ENCODE measurements at regions not wholly inside any gene's neighbourhood (a gene's known extent, or its start where the extent isn't known, plus 50 kb on each side); places are given as distances from the start of the nearest gene placed in this dataset.

DNA sequence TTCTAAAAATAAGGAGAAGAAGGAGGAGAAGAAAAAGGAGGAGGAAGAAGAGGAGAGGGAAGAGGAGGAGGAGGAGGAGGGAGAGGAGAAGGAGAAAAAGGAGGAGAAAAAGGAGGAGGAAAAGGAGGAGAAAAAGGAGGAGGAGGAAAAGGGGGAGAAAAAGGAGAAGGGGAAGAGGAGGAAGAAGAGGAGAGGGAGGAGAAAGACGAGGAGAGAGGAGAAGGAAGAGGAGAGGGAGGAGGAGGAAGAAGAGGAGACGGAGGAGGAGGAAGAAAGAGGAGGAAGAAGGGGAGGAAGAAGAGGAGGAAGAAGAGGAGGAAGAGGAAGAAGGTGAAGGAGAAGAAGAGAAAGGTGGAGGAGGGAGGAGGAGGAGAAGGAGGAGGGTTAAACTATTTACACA lies 210.2 kb upstream of the TRPM3 start:
- Histone ChIP-seq H3K27me3 (peaks cover 0 to 16% (median 0%) of the 10 kb centered on the region in 7 donors), H3K36me3 (no peaks in the 10 kb centered on the region), H3K4me1 (no peaks in the 10 kb centered on the region), H3K27ac (no peak overlapping the region), H3K9me3 (peaks cover 0 to 8% (median 0%) of the 10 kb centered on the region in 11 donors), H3K4me3 (no peak overlapping the region)
- ATAC-seq (no peak), DNase-seq (no peak)
- WGBS, 2 donors: 64% methylated on average over 2 of the region's 2 CpGs
- intact Hi-C loops (cut with DNase I): no loop called here
- TF ChIP-seq, protein P1, sequence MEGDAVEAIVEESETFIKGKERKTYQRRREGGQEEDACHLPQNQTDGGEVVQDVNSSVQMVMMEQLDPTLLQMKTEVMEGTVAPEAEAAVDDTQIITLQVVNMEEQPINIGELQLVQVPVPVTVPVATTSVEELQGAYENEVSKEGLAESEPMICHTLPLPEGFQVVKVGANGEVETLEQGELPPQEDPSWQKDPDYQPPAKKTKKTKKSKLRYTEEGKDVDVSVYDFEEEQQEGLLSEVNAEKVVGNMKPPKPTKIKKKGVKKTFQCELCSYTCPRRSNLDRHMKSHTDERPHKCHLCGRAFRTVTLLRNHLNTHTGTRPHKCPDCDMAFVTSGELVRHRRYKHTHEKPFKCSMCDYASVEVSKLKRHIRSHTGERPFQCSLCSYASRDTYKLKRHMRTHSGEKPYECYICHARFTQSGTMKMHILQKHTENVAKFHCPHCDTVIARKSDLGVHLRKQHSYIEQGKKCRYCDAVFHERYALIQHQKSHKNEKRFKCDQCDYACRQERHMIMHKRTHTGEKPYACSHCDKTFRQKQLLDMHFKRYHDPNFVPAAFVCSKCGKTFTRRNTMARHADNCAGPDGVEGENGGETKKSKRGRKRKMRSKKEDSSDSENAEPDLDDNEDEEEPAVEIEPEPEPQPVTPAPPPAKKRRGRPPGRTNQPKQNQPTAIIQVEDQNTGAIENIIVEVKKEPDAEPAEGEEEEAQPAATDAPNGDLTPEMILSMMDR (IDR thresholded peaks at IDR 0.05): no peak

DNA sequence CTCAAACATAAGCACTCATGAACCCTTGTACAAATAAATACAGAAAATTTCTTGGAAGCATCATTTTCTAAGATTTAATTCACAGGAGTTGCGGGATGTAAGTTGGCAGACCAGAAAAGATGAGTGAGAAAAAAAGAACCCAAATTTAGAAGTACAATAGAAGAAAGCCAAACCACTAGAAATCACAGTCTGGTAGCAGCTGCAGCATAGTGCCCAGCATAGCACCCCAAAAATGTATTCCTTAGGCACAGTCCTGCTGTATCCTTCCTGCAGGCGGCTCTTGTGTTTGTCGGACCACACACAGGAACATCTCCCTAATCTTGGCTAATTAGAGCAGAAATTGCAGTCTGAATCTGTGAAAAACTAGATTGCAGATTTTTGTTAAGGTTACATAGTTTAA lies 208.5 kb upstream of the TRPM3 start:
- no peaks in the 10 kb centered on the region for H3K4me1 ChIP-seq
- WGBS, 2 donors: 92% methylated on average over 3 of the region's 3 CpGs
- no peaks in the 10 kb centered on the region for H3K9me3 ChIP-seq
- ATAC-seq (no peak), DNase-seq (no peak)
- intact Hi-C loops (cut with DNase I): loop anchor here in 1 of 10 donors (2.0 kb wide), 1 partner anchor 39 kb away; no protein-coding TSS in a partner anchor
- peaks cover 0 to 16% (median 0%) of the 10 kb centered on the region in 7 donors for H3K27me3 ChIP-seq
- TF ChIP-seq, protein P1 (IDR thresholded peaks at IDR 0.05): no peak
- H3K36me3 ChIP-seq: no peaks in the 10 kb centered on the region
- H3K4me3 ChIP-seq: no peak overlapping the region
- no peak overlapping the region for H3K27ac ChIP-seq

DNA sequence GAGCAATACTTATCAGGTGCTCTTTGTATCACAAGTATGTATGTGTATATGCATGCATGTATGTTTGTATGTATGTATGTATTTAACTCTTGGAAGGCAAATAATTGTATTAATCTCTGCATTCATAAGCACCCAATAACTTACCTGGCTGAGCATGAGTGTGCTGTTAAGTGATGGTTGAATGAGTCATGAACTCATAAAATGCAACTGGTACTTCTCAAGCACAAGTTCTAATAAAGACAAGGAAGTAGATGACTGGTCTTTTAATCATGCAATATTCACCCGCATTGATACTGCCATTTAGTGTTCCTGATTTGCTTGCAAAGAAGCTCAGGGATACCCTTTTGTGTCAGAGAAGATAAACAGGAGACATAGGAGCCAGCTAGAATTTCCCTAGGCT lies 204.9 kb upstream of the TRPM3 start:
- no peak for ATAC-seq
- Histone ChIP-seq H3K9me3 (no peaks in the 10 kb centered on the region), H3K36me3 (no peaks in the 10 kb centered on the region), H3K27me3 (peaks cover 0 to 5% (median 0%) of the 10 kb centered on the region in 7 donors), H3K4me1 (no peaks in the 10 kb centered on the region), H3K27ac (no peak overlapping the region), H3K4me3 (no peak overlapping the region)
- DNase-seq: no peak
- TF ChIP-seq, protein P1 (IDR thresholded peaks at IDR 0.05): no peak
- intact Hi-C loops (cut with DNase I): no loop called here
- 88 to 89% methylated on average over 1 of the region's 1 CpG for WGBS, 2 donors

DNA sequence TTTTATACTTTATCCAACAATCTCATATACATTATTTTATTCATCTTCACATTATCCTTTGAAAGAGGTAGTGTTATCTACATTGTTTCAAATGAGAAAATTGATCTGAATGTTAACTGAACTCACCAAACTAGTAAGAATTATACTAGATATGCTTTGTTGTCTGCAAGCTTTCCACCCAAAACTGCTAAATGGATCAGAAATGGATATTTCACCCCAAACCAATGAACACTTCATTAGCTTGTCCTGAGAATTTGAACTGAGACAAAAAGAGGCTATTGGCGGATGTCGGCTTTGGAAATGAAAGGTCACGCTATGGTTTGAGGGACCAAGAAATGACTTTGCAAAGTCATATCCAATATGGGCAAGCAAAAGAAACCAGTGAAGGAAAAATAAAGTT lies 201.9 kb upstream of the TRPM3 start:
- Histone ChIP-seq H3K4me1 (no peaks in the 10 kb centered on the region), H3K9me3 (no peaks in the 10 kb centered on the region), H3K27me3 (peaks cover 0 to 5% (median 0%) of the 10 kb centered on the region in 7 donors), H3K36me3 (no peaks in the 10 kb centered on the region), H3K27ac (no peak overlapping the region), H3K4me3 (no peak overlapping the region)
- DNase-seq (no peak), ATAC-seq (no peak)
- intact Hi-C loops (cut with DNase I): no loop called here
- TF ChIP-seq, protein P1 (IDR thresholded peaks at IDR 0.05): no peak
- 95 to 98% methylated on average over 3 of the region's 3 CpGs for WGBS, 2 donors
